ENCODE measurements at regions not wholly inside any gene's neighbourhood (a gene's known extent, or its start where the extent isn't known, plus 50 kb on each side); places are given as distances from the start of the nearest gene placed in this dataset.

- no peak for DNase-seq
These were observed 290.8 kb downstream of the DYSF start for GRCh38 chr2:71743995-71744675.

- no peak for DNase-seq
These were observed 289.7 kb downstream of the DYSF start for GRCh38 chr2:71742953-71743601.

DNA sequence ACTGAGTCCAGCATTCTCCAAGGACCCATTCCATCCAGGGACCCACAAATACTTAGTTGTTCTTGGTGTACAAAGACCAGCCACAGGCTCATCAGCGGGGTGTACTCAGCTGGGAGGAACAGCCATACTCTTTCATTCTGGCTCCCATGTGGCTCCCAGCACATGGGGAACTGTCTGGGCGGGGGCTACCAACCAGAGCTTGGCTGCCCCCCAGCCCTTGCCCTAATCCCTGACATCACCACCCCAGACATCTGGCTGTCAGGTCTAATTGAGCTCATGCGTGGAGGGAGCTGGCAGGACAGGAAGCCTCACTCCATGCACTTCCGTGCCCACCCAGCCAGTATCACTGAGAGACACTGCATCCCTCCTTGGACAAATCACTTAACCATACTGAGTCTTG lies 283.6 kb downstream of the DYSF start:
- peak in 15 of 56 donors; percentile 7 to 57 (median 18) for DNase-seq

DNA sequence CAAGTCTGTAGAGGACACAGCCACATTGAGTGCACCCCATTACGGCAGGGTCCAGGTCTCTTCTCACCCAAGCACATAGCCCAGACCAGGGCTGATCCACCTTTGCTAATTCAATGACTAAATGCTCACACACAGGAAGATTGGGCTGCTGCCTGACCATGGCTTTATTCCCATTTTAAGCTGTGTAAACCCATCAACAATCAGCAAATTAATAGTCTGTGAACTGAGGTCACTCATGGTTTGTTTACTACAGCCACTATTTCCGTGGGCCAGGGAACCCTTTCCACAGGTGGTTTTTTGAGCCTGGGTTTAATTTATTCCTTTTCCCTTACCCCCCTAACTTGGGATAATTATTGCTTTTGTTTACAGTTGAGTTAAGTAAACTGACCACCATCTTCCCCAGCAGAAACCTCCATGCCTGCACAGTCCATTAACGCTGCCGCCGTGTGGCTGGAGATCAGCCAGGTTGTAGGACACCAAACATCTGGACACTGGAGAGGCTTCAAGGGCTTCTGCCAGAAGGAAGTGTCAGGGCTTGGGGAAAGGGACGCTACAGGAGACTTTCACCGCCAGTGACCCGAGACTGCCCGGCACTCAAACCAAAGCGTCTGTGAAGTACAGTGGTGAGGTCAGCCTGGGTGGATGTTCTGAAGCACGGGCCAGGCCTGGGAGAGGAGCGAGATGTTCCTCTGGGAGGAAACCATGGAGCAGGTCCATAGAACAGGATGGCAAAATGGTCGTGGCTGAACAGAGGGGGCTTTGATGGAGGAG lies 282.9 kb downstream of the DYSF start:
- DNase-seq, result no peak

Measured in amygdala (tissue), 56 donors.